Stimulated activated CD8-positive, alpha-beta memory T cell treated with anti-CD3 and anti-CD28 coated beads, Interleukin-2, amount 100 ng/mL, for 1 hour (primary cell): ENCODE measurements at regions not wholly inside any gene's neighbourhood (a gene's known extent, or its start where the extent isn't known, plus 50 kb on each side); places are given as distances from the start of the nearest gene placed in this dataset.

Experiments used
- DNase-seq, 2 donors: peaks; one replicate each; pipeline ENCODE4 v3.0.0-alpha.2; 2020; ENCODE audit warnings: low read depth in 2 of 2

DNA sequence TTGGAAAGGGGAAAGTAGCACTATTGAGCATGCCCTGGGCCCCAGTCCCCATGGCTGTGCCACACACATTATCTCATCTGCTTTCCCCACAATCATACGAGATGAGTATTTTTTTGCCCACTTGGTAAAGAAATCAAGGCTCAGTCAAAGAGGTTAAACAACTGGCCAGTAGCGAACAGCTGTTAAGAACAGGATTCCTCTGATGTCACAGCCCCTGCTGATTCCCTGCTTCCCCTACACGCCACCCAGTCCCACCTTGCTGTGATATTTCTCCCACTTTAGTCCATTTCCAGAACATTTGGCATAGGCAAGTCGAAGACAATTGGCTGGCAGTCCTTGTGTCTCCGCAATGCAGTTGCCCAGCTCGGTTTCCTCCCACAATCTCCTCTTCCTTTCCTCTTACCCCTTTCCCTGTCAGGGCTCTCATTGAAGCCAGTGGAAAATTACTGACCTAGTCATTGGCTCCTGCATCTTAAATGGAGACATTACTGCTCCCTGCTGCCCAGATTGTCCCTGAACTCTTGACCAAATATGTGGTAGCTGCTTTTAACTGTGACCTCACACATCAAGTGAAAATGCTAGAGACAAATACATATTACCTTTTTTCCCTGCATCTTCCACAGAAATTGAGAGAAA lies 56.5 kb upstream of the EEPD1 start:
- no peak for DNase-seq

DNA sequence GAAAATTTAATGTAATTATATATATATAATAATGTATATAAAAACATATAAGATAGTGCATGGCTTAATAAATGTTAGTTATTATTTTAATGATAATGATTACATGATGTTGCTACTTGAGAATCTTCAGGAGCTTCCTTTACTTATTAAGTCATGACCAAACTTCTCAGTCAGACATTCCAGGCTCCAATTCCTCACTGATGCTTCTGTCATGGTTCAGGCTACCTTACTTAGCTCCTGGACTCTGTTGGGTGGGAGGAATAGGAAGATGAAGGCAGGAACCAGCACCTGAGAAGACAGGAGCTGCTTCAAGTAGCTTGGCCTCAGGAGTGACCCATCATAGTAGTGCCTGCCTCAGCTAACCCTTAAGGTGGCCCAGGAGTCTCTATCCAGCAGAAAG lies 55.0 kb upstream of the EEPD1 start:
- no peak for DNase-seq

DNA sequence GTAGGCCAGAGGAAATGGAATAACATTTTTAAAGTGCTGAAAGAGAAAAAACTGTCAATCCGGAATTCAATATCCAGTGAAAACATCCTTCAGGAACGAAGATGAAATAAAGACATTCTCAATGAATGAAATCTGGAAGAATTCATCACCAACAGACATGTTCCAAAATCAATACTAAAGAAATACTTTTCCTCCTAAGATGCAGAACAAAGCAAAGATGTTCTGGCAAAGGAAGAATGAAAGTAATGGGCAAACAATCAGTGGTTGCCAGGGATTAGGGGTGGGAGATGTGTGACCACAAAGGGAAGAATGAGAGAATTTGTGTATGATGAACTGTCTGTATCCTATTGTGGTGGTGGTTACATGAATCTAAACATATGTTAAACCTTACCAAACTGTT lies 52.8 kb upstream of the EEPD1 start:
- no peak for DNase-seq

DNA sequence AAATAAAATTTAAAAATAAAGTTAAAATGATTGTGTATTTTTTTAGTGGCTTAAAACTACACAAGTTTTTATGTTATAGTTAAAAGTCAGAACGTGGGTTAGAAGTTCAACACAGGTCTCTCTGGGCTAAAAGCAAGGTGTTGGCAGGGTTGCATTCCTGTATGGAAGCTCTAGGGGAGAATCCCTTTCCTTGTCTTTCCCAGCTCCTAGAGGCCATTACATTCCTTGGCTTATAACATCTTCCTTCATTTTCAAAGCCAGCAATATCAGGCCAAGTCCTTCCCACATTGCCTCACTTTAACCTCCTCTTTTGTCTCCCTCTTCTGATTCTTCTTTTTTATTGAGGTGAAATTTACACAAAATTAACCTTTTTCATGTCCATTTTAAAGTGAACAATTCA lies 52.4 kb upstream of the EEPD1 start:
- DNase-seq, result no peak
